ENCODE measurements at regions not wholly inside any gene's neighbourhood (a gene's known extent, or its start where the extent isn't known, plus 50 kb on each side); places are given as distances from the start of the nearest gene placed in this dataset.

GRCh38 chr2:45272549-45273265, 263.5 kb upstream of the SIX2 start:
- ATAC-seq (no peak), FAIRE-seq (no peak), DNase-seq (ENCODE audit: low read depth in 1 of 2, low spot score in 1 of 2) (no peak)
- Histone ChIP-seq H3K27ac (no peak overlapping the region), H3K4me3 (no peak overlapping the region), H3K4me1 (peaks cover 48% of the 10 kb centered on the region), H3K9me3 (no peaks in the 10 kb centered on the region), H3K4me2 (no peak overlapping the region; the same call in 1 of the 3 replicates)
- ChIA-PET POLR2A (no interaction called here), CTCF (interaction anchor here (1.9 kb wide), 1 partner anchor 10 kb away, joined by 5 read pairs; no protein-coding TSS in a partner anchor)
- 51% methylated on average over 2 of the region's 2 CpGs for WGBS (ENCODE audit: missing lambda C conversion rate)
- TF ChIP-seq NFE2L2 (conservative IDR thresholded peaks at IDR 0.05; ENCODE audit: low read length) (no peak), BCL3 (IDR thresholded peaks at IDR 0.05) (no peak), TP53 (CRISPR knock-in tag; IDR thresholded peaks at IDR 0.05) (no peak), CBX2 (IDR thresholded peaks at IDR 0.05; ENCODE audit: borderline replicate concordance, low read depth) (no peak), SMC3 (IDR thresholded peaks at IDR 0.05) (no peak), FOSL2 (IDR thresholded peaks at IDR 0.05) (no peak), FOSL2 (CRISPR knock-in tag; IDR thresholded peaks at IDR 0.05) (no peak), EHF (CRISPR knock-in tag; IDR thresholded peaks at IDR 0.05) (no peak), MAFK (IDR thresholded peaks at IDR 0.05; ENCODE audit: partially characterized antibody) (no peak), NPAS2 (CRISPR knock-in tag; IDR thresholded peaks at IDR 0.05; ENCODE audit: borderline replicate concordance) (no peak), BHLHE40 (IDR thresholded peaks at IDR 0.05; ENCODE audit: low read depth, low read length) (no peak), ZNF302 (CRISPR knock-in tag; IDR thresholded peaks at IDR 0.05) (no peak), HOXB13 (CRISPR knock-in tag; IDR thresholded peaks at IDR 0.05; ENCODE audit: low read depth) (no peak), HOXB5 (CRISPR knock-in tag; IDR thresholded peaks at IDR 0.05) (no peak)
- TF ChIP-seq, protein P1, sequence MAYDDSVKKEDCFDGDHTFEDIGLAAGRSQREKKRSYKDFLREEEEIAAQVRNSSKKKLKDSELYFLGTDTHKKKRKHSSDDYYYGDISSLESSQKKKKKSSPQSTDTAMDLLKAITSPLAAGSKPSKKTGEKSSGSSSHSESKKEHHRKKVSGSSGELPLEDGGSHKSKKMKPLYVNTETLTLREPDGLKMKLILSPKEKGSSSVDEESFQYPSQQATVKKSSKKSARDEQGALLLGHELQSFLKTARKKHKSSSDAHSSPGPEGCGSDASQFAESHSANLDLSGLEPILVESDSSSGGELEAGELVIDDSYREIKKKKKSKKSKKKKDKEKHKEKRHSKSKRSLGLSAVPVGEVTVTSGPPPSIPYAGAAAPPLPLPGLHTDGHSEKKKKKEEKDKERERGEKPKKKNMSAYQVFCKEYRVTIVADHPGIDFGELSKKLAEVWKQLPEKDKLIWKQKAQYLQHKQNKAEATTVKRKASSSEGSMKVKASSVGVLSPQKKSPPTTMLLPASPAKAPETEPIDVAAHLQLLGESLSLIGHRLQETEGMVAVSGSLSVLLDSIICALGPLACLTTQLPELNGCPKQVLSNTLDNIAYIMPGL (CRISPR knock-in tag; IDR thresholded peaks at IDR 0.05; ENCODE audit: borderline replicate concordance), result no peak
- TF ChIP-seq, protein P2, sequence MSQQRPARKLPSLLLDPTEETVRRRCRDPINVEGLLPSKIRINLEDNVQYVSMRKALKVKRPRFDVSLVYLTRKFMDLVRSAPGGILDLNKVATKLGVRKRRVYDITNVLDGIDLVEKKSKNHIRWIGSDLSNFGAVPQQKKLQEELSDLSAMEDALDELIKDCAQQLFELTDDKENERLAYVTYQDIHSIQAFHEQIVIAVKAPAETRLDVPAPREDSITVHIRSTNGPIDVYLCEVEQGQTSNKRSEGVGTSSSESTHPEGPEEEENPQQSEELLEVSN (IDR thresholded peaks at IDR 0.05; ENCODE audit: borderline replicate concordance, low read depth), result no peak
- TF ChIP-seq, protein P3, sequence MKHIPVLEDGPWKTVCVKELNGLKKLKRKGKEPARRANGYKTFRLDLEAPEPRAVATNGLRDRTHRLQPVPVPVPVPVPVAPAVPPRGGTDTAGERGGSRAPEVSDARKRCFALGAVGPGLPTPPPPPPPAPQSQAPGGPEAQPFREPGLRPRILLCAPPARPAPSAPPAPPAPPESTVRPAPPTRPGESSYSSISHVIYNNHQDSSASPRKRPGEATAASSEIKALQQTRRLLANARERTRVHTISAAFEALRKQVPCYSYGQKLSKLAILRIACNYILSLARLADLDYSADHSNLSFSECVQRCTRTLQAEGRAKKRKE (CRISPR knock-in tag; IDR thresholded peaks at IDR 0.05; ENCODE audit: low read depth), result no peak

GRCh38 chr2:45269149-45269793, 260.0 kb upstream of the SIX2 start:
- Histone ChIP-seq H3K27ac (no peak overlapping the region), H3K4me1 (peaks cover 14% of the 10 kb centered on the region), H3K4me3 (no peak overlapping the region), H3K4me2 (no peak overlapping the region), H3K9me3 (no peaks in the 10 kb centered on the region)
- DNase-seq (ENCODE audit: low read depth in 1 of 2, low spot score in 1 of 2) (no peak), FAIRE-seq (no peak), ATAC-seq (no peak; a peak in 1 of 6 replicates)
- POLR2A ChIA-PET, result no interaction called here
- CTCF ChIA-PET, result interaction anchor here (1.2 kb wide), 1 partner anchor 288 kb away, joined by 3 read pairs; no protein-coding TSS in a partner anchor
- TF ChIP-seq SMC3 (IDR thresholded peaks at IDR 0.05), result no peak
- 77% methylated on average over 7 of the region's 7 CpGs for WGBS (ENCODE audit: missing lambda C conversion rate)

DNA sequence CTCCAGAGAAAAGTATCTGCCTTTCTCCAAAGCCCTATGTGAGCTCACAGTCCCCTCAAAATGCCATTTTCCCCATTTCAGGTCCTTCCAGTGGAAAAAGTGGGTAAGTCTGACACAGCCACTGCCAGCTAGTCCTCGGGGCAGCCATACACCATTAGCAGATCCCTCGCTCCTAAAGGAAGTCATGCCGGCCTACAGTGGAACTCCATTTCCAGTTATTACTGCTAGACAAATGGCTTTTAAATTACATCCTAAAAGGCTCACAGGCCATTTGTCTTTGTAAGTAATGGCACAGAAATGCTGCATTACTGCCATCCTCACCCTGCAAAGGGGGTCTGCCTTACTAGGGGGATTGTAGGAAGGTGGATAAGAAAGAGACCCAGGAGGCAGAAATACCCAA, 259.4 kb upstream of the SIX2 start:
- ATAC-seq, result no peak
- no peak for TF ChIP-seq BCL3 (IDR thresholded peaks at IDR 0.05)
- no peak for TF ChIP-seq HOXB13 (CRISPR knock-in tag; IDR thresholded peaks at IDR 0.05; ENCODE audit: low read depth)
- TF ChIP-seq MYC (IDR thresholded peaks at IDR 0.05; ENCODE audit: borderline replicate concordance, low read length), result no peak
- no peak for TF ChIP-seq FOXS1 (CRISPR knock-in tag; IDR thresholded peaks at IDR 0.05)
- H3K4me1 ChIP-seq, result peaks cover 7% of the 10 kb centered on the region
- no peak overlapping the region for H3K27ac ChIP-seq
- H3K9me3 ChIP-seq, result no peaks in the 10 kb centered on the region
- no peak overlapping the region for H3K4me3 ChIP-seq
- WGBS (ENCODE audit: missing lambda C conversion rate), result 77% methylated on average over 3 of the region's 3 CpGs
- CTCF ChIA-PET, result interaction anchor here (1.2 kb wide), 1 partner anchor 287 kb away, joined by 3 read pairs; no protein-coding TSS in a partner anchor
- DNase-seq (ENCODE audit: low read depth in 1 of 2, low spot score in 1 of 2), result no peak
- no peak overlapping the region for H3K4me2 ChIP-seq
- no peak for FAIRE-seq
- POLR2A ChIA-PET, result no interaction called here

Data from A549 (cell line).